ENCODE measurements at regions not wholly inside any gene's neighbourhood (a gene's known extent, or its start where the extent isn't known, plus 50 kb on each side); places are given as distances from the start of the nearest gene placed in this dataset.

DNA sequence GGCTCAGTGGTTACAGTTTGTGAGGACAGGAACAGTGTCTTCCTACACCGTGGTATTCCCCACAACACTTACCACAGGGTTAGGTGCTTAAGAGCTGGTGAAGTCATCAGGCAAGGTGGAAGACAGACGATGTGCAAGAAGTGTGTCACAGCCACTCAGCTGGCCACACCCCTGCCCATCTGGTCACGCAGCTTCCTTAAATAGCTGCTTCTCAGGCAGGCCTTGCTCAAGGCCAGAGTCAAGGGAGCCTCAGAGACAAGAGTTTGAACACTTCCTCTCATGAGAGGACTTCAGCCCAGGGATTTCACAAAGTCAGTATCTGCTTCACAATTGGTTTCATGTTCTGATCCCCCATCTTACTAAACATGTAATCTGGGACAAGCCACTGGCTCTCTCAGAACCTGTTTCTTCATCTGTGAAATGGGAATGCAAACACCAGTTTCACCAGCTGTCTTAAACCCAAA is 80.3 kb upstream of the FRY start:
- Histone ChIP-seq H3K27ac (peak overlapping the region in 13 of 21 experiments; percentile 5 to 57 (median 49)), H3K4me3 (no peak overlapping the region)

DNA sequence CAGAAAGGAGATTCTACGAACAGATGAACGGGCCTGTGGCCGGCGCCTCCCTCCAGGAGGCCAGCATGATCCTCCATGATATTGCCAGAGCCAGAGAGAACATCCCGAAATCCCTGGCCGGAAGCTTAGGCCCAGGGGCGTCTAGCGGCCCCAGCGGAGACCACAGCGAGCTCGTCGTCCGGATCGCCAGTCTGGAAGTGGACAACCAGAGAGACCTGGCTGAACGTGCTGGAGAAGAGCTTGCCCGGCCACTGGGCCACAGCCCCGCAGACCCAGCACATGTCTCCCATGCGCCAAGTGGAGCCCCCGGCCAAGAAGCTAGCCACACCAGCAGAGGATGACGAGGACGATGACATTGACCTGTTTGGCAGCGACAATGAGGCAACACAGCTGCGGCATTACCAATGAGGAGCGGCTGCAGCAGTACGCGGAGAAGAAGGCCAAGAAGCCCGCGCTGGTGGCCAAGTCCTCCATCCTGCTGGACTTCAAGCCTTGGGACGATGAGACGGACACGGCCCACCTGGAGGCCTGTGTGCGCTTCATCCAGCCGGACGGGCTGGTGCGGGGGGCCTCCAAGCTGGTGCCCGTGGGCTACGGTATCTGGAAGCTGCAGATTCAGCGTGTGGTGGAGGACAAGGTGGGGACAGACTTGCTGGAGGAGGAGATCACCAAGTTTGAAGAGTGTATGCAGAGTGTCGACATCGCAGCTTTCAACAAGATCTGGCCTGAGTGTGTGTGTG is 78.8 kb upstream of the FRY start:
- Histone ChIP-seq H3K4me3 (no peak overlapping the region), H3K27ac (no peak overlapping the region)

GRCh38 chr13:31955101-31955500 is 76.5 kb upstream of the FRY start:
- no peak overlapping the region for H3K27ac ChIP-seq
- H3K4me3 ChIP-seq: no peak overlapping the region

DNA sequence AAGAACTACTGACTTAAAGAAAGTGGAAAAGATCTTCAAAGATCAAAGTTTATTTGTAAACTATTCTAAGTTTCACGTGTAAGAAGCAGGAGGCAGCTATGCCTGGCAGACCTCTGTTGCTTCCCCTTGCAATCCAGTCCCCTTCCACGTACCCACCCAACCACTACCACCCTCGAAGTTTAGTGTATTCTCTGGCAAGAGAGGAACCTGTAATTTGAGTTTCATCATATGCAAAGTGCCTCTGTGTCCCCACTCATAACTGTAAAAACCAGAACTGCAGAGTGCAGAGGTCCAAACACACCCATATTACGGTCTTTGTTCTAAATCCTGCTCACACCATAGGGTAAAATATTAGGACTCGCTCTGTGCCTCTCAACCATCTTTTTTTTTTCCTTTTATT is 75.8 kb upstream of the FRY start:
- Histone ChIP-seq H3K27ac (no peak overlapping the region), H3K4me3 (no peak overlapping the region)

- Histone ChIP-seq H3K4me3 (no peak overlapping the region), H3K27ac (no peak overlapping the region)
Measured at GRCh38 chr13:31956980-31957644, 74.5 kb upstream of the FRY start.

DNA sequence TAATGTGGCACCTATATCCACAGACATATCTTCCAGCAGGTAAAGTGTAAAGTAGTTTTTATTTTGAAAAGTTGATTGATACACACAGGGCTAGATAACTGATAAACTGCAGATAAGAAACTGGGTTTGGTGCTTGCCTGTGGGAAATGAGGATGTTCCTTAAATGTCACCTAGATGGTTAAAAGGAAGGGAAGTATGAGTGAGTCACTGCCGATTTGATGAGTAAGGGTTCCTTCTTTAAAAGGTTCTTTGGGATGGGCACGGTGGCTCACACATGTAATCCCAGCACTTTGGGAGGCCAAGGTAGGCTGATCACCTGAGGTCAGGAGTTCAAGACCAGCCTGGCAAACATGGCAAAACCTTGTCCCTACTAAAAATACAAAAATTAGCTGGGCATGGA is 73.8 kb upstream of the FRY start:
- Histone ChIP-seq H3K27ac (no peak overlapping the region), H3K4me3 (no peak overlapping the region)

- no peak overlapping the region for H3K4me3 ChIP-seq
- H3K27ac ChIP-seq: no peak overlapping the region
Measured at GRCh38 chr13:31962731-31963370, 68.7 kb upstream of the FRY start.

DNA sequence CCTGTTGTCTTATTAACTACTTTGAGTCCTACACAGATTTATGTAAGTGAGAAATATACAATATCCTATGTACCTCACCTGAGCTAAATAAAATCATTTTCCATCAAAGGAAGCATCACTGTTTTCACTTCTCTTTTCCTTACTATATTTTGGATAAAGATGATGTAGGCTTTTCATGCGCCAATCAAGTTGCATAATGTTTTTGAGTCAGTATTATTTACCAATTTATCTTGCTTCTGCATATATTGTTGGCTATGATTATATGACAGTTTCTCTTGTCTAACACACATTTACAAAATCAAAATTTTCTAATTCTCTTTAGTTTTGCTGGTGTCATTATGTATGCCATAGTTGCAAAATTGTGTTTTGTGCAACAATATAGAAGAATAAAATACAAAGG is 67.9 kb upstream of the FRY start:
- no peak overlapping the region for H3K27ac ChIP-seq

DNA sequence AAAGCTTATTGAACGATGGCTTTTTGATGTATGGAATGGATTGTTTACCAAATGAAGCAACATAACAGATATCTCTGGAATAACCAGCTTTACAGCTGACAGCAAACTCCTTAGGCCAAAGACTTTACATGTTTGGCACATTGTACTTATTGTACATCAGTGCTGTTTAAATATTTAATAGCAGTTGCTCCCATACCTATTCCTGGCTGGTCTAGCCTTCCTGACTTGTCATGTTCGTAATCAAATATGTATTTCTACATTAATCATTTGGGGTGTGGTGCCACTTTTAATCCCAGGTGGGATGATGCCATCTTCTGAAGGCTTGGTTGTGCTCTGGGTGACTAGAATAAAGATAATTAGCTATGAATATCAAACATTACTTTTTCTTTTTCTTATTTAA is 67.4 kb upstream of the FRY start:
- no peak overlapping the region for H3K4me3 ChIP-seq
- no peak overlapping the region for H3K27ac ChIP-seq

More for the DNA sequence above, 67.9 kb upstream of the FRY start:
- no peak overlapping the region for H3K4me3 ChIP-seq

DNA sequence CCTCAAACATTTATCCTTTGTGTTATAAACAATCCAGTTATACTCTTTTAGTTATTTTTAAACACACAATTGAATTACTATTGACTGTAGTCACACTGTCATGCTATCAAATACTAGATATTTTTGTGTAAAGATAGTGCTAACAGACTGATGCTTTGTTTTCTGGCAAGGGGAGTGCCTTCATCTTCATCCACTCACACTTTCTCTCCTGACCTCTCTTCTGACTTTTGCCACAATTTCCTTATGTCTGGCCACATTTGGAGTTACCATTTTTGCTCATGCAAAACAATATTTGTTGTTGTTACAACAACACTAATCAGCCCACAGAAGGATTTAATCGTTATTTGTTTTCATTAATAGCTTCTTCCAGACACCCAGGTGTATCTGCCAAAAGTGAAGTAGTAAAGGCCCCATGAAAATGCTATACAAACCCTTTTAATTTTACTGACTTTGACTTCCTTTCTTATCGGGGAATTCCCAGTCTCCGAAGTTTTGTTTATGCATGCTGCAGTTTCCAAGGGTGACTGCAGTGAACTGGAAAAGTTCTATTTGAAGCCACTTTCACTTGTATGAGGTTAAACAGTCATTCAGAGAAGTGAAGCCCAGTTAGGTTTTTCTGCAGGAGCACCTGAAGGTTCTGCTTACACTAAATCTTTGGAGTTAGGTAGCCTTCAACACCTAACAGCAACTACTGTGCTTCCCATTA is 66.1 kb upstream of the FRY start:
- Histone ChIP-seq H3K27ac (peak overlapping the region in 3 of 21 experiments; percentile 24 to 63 (median 34)), H3K4me3 (no peak overlapping the region)

DNA sequence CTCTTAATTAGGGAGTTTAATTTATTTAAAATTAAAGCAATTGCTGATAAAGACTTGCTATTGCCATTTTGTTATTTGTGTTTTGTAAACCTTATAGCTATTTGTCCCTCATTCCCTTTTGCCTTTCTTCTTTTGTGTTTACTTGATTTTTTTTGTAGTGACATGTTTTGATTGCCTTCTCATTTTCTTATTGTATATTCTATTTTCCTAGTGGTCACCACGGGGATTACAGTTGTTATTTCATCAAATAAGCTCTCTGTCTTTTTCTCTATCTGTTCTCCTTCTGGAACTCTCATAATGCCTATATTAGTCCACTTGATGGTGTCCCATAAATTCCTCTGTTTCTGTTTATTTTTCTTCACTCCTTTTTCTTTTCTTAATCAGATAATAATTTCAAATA is 64.4 kb upstream of the FRY start:
- Histone ChIP-seq H3K4me3 (no peak overlapping the region), H3K27ac (no peak overlapping the region)

DNA sequence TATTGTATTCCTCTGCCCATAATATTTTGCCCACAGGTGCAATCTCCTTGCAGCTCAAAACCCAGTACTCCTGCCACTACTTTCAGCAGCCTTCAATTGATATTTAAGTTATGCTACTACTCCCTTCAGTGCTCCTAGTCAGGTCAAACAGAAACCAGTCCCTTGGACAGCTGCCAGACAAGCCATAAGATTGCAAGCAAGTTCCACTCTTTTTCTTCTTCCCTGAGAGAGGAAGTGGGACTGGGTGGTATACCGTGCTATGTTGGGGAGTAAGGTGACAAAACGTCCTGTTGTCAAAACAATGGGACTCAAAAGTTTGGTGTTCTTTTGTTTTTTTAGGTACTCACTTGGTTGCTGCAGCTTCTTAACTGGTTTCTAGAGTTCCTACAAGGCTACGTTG is 63.1 kb upstream of the FRY start:
- Histone ChIP-seq H3K4me3 (no peak overlapping the region), H3K27ac (no peak overlapping the region)

DNA sequence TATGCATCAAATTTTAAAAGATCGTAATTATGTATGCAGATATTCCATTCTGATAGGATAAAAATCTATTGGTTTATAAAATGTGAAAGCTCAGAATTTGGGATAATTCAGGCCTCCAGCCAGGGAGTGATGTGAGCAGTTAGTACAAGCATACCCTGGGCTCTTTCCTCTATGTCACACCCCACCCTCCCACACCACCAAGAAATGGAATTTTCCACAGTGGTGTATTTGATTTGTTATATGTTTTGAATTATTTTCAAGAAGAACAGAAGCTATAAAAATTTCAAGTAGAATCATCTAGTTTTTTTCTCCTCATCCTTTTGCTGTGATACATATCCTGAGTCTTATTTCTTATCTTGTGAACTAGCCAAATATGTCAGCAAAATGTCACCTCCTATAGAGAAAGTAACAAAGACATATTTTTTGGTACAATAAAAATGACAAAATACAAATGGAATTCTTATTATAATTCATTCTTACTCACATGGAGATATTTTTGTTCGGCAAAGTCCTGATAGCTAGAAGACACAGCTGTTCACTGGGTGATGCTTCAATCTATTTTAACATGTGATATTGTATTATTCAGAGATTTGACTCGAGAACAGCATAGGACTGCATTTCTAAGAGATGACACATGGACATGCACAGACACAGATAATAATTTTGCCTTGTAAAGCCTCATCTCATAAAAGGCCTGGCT is 61.2 kb upstream of the FRY start:
- Histone ChIP-seq H3K27ac (peak overlapping the region in 3 of 21 experiments; percentile 25 to 50 (median 44)), H3K4me3 (no peak overlapping the region)

- no peak overlapping the region for H3K27ac ChIP-seq
- no peak overlapping the region for H3K4me3 ChIP-seq
Measured at GRCh38 chr13:31972453-31972852, 59.1 kb upstream of the FRY start.

DNA sequence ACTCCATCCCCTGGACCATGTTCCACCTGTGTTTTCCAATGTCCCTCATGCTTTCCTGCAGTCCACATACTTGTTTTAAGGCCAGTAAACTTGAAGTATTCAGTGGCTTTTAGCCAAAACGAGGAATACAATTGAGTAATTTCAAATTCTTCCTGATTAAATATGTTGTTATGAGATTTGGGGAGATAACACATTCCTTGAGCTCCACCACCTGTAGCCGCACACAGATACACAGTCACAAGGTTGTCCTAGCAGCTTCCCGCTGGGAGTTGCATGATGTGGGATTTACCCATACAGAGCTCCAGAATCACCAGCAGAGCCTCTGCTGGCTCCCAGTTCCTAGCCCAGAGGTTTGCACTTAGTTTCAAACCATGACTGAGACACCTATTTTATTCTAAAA is 53.6 kb upstream of the FRY start:
- H3K27ac ChIP-seq: no peak overlapping the region
- no peak overlapping the region for H3K4me3 ChIP-seq

DNA sequence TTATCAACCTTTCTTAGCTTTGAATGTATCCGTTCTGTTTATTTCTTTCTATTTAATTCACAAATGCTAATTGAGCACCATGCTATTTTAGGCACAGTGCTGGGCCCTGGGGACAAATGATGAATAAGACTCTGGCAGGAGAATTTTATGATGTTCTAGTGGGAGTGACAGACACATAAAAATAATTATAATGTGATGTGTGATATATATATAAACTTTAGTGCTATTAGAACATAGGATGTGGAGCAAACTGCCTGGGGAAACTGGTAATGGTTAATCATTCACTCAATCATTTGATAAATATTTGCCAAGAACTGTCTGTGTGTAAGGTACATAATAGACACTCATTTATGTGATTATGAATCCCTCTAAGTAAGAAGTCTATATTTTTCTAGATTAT is 50.7 kb upstream of the FRY start:
- H3K4me3 ChIP-seq: no peak overlapping the region
- no peak overlapping the region for H3K27ac ChIP-seq
